ENCODE measurements at regions not wholly inside any gene's neighbourhood (a gene's known extent, or its start where the extent isn't known, plus 50 kb on each side); places are given as distances from the start of the nearest gene placed in this dataset.
"Not testable (repeated sequence)": the region's sequence is repeated elsewhere in the genome, so short reads cannot be mapped to it uniquely, and the experiment has no call there.

DNA sequence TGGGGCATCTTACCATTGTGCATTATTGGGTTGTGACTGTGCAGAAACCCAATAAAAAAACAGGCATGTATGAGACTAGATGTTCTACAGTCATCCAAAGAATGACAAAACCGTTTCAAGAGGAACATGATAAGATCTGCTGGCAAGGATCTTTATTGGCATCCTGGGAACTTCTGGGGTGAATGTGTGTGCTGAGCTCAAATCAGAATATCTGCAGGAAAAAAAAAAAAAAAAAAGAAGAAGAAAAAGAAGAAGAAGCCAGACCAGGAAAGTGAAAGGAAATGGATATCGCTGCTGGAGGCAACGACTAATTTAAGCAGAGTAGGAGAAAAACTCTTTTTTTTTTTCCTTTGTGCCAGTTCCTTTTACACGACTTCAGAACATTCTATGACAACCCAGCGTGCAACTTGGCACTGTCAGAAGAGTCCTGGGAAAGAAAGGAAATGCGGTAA, 484.2 kb upstream of the BOD1L1 start:
- no peak for DNase-seq (ENCODE audit: low spot score)

DNA sequence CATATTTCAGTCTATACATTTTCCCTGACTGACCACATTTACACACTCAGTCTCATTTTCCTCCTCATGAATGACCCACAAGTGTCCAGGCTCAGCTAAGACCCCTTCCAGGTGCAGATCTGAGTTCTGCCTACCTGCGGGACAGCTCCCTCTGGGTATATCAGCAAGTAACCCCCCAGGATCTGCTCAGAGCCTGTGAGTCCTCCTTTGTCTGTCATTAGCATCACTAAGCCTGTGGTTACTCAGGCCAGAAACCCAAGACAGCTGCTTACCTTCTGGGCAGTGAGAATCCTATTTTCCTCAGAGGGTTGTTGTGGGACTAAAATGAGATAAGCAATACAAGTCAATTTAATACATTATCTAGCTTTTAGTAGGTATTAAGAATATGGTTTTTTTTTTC, 487.6 kb upstream of the BOD1L1 start:
- DNase-seq (ENCODE audit: low spot score) = no peak

DNA sequence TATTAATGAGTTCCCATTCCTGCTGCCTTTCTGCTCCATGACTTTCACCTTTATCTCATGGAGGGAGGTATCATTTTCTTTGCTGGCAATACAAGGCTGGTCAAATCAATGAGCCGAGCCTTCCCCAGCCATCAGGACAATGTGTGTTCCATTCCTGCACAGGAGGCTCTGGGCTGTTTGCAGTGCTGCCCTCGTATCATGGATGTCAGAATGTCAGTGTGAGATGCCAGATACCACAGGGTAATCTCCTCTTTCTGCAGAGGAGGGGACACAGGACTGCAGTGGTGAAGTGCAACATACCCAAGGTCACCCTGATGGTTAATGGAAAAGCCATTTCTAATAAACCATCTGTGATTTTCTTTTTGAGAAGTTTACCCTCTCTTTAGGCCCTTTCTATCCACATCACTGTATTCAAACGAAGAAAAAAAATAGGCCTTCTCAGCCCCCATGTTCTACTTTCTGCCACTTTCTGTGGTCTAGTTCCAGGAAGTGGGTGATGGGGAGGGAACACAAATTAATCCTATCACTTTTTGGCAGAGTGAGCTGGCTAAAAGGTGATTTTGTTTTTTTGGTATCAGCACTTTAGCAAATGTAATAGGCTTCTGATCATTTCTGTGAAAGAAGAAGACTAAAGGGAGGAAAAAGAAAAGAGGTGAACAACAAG, 490.2 kb upstream of the BOD1L1 start:
- no peak for DNase-seq (ENCODE audit: low spot score)

DNA sequence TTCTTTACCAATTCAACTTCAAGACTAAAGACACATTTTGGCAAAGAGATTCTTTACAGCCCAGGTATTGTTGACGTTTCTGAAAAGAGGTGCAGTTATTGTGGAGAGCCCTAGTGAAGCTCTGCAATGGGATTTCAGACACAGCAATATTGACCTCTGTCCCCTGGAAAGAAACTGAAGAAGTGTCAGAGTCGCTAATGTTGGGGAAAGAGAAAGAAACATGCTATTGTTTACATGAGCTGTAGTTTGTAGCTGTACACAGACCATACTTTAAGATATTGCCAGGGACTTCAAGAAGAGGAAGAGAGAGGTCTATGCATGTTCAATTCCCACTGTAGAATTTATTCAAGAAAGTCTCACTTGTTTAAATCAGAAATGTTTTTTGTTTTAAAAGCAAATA, 497.3 kb upstream of the BOD1L1 start:
- no peak for DNase-seq (ENCODE audit: low spot score)

DNA sequence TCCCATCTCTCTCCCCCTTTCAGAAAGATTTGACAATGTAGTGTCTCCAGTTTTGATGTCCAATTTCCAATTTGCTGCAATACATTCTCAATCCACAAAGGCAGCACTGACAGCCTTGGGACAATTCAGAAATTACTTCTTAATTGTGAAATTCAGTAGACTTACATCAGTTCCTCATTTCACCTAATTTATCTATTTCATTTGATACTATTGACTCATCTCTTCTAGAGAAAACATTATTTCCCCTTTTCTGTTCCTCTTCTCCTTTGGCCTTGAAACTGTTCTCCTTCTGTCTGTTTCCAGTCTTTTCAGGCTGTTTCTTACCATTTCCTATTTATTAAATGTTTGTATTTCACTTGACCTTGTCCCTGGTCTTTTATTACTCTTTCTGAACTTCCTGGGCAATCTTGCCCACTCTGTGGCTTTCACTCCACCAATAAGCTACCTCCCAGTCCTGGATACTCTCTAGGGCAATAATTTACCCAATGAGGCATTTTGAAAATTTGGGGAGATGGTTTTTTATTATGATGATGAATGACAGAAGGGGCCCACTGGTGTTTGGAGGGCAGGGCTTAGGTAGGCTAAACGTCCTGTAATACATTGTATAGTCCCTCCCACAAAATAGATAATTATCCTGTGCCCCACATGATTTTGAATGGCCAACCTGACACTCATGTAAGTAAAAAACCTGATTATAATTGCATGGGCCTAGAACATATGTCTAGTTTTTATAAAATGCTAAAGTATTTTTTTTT, 498.0 kb upstream of the BOD1L1 start:
- DNase-seq (ENCODE audit: low spot score) = no peak

DNA sequence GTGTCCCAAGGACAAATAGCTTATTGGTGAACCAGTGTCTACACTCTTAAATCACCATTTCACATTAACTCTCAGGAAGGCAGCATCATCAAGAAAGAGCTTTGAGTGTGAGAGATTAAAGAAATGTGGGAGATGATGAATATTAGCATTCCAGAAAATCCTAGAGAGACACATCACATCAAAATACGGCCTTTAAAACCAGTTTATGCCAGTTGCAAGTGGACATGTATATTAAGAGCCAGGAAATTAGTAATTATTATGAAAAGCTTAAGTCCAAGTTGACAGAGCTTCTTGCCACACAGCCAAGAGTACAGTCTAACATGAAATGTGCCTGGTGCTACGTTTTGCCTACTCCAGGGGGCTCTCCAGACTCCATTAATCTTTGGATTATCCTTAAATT, 503.0 kb upstream of the BOD1L1 start:
- no peak for DNase-seq (ENCODE audit: low spot score)

DNA sequence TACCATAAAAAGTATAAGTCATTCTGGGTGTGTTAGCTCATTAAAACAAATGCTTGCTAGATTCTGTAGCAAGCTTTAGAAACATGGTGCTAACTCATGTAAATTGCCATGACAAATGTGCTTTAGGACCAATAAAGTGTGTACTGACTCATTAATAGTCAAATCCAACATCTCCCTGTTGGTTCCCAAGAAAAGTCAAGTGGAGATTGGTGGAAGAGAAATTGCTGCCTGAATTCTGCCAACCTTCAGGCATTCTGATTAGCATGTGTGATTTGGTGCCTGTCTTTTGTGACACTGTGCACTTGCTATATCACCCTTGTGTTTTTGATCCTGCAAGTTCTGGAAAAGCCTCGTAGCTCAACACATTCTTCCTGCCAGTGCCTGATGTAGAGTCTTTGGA, 503.8 kb upstream of the BOD1L1 start:
- no peak for DNase-seq (ENCODE audit: low spot score)

DNA sequence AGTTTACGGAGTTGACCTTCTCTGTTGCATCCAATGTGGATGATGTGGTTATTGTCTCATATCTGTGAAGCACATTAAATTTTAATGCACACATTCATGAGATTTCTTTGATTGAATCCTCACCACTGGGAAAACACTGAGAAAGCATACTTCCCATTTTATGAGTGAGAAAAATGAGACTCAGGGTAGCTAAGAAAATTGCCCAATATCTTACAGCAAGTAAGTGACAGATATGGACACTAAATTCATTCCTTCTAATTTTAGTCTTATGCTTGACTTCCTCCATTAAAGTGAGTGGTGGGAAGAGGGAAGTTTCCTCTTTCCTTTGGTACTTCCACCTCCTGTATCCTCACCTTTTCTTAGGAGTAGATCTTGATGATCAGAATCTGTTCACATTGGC, 504.8 kb upstream of the BOD1L1 start:
- no peak for DNase-seq (ENCODE audit: low spot score)

DNA sequence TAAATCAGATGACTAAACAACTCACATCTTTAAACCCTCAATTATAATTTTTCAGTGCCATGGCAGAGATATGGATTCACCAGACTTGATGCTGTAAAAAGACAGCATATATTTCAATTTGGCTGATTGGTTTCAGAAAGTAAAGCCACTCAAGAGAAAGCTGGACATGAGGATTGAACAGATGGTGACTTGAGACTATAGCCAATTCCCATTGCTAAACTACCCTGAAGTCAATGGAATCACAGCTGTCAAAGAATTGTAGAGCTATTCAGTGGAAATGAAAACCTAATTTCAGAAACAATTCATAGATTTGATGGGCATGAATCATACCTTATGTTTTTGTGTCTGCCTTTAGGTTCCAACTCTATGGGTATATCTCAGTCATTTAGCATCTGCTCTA, 510.6 kb upstream of the BOD1L1 start:
- no peak for DNase-seq (ENCODE audit: low spot score)

DNA sequence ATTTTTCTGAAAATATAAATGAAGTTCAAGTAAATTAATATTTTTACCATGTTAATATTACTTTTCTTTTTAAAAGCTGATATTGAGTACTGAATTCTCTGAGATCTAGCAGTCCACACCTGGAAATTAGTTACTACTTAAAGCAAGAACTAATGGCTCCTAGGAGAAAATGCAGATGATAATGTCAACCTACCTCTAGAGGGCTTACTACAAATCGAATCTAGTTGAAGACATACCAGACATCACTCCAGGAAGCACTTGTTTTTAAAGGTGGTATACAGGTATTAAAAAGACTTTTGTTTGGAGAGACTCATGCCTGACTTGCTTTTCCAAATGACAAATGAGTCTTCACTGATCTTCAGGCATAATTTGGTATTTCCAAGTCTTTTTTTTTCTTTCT, 516.4 kb upstream of the BOD1L1 start:
- no peak for DNase-seq (ENCODE audit: low spot score)

DNA sequence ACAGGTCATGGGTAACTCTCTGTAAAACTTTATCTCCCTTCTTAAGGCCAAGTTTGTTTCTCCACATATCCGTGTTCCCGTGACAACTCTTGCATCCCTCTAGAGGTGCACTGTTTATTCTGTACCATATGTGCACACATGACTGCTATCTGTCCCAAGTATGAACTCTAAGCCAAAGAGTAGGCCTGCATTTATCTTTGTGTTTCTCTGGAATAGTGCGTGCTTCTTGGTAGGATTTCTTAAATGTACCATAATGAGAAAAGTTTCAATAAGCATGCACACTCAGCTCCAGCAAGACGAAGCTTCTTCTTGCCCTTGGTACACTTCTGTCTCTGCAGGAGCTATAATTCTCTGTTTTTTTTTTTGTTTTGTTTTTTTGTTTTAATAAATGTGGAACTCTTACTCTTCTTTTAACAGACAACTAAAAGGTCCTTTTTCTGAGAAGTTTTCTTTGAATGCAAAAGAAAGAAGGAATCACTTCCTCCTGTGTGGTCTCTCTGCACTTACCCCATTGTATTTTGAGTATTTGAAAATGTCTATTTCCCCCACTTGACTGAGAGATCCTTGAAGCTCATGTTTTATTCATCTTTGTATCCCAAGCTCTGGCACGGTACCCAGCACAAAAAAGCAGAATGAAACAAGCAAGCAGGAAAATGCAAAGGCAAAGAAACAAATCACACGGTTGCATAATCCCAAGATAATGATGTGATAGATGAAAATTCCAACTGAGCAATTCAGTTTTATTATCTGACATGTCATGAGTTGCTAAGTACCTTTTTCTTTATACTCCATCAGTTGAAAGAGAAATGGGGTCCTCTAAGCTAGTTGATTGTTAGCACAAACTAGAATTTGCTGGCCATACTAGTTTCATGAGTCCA, 521.9 kb upstream of the BOD1L1 start:
- no peak for DNase-seq (ENCODE audit: low spot score)

DNA sequence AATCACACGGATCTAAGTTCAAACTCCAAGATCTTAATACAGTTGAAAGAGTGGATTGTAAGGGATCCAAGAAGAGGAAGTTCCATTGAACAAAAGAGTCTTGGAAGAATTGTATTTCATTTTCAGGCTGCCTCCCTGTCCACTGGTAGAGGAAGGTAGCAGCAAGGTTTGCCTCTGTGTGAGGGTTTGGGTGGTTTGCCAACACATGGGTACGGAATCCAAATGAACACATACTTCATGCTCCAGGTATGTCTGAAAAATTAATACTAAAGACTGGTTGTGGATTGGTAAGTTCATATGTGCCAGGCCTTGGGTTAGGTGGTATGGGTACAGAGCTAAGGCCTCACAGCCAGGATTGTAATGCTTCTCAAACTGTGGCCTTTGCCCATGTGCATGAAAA, 523.6 kb upstream of the BOD1L1 start:
- no peak for DNase-seq (ENCODE audit: low spot score)

DNA sequence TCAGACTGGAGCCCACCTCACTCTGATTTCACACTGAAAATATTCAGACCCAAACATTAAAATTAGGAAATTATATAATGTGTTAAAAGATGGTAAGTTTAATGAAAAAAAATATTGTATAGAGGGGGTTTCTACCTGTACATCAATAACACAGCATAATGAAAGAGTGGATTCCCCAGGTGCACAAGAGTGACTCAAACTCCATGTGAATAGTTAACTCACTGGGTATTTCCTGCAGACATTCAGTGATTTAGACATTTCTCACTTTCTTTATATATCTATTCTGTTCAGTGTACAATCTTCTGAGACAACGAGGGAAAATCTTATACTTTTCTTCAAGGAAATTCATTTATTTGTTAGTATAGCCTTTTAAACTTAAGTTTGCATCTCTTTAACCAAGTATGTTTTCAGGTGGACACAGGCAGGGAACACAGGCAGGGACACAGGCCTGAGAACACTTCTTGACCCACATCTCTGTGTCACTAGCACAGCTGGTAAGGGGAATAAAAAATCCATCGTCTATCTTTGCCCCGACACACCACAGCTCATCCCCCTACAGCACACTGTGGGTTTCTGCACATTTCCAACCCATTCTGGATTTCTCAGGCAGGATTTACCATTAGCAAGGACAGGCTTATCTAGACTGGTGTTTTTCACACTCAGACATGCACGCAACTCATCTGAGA, 525.5 kb upstream of the BOD1L1 start:
- no peak for DNase-seq (ENCODE audit: low spot score)

DNA sequence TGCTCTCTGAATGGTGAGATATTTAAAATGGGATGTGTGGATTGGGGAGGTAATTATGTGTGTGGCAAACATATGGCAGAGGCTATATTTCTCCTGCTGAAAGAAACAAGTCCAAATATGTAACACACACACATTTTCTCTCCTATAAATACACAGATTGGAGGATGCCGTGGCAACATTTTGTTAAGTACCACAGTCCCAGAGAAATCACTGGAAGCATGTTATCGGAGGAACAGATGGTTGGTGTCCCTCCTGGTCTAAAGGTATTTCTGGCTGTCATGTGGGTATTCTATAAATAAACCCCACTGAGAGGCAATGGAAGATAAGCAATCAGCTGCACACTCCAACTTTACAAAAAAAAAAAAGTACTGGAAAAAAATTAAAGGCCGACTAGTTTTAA, 528.3 kb upstream of the BOD1L1 start:
- no peak for DNase-seq (ENCODE audit: low spot score)

DNA sequence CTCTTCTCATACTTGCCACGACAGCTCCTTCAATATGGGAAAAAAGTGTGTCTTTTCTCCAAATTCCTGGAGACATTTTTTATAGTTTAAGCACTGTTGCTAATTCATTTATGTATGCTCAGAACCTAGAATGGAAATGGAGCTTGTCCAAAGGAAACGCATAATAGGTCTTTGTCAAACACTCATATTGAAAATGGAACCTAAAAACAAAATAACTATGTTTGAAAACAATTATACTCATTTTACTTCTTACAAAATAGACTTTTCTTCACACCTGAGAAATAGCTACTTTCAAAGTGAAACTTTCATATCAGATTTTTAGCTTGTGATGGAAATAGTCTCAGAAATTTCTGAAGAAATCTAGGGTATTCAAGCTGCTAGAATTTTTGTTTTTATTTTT, 529.7 kb upstream of the BOD1L1 start:
- no peak for DNase-seq (ENCODE audit: low spot score)

DNA sequence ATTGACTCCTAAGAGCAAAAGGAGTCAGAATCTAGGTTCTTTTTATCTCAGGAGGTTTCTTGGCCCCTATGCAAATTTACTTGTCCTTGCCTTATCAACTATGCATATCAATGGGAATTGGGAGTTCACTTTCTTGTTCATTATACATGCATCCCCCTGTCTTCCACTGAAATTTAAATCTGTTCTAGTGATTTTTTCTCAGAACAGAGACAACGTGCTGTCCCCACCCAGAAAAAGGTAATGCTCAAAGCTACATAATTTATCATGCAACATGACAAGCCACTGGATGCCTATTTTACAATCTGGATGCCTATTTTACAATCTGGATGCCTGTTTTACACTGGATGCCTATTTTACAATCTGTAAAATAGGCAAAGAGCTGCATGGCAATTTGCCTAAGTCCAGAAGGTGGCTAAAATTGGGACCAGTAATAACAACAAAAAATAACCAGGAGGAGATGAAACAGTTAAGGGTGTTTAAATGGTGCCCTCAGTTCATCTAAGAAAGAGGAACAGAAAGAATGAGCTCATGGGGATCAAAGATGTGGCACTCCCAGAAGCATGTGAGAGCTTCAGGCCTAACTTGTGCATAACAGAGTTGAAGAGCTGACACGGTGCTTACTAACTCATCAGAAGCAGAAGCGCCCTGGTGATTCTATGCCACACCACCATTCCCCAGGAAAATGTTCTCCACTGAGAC, 537.8 kb upstream of the BOD1L1 start:
- no peak for DNase-seq (ENCODE audit: low spot score)

DNA sequence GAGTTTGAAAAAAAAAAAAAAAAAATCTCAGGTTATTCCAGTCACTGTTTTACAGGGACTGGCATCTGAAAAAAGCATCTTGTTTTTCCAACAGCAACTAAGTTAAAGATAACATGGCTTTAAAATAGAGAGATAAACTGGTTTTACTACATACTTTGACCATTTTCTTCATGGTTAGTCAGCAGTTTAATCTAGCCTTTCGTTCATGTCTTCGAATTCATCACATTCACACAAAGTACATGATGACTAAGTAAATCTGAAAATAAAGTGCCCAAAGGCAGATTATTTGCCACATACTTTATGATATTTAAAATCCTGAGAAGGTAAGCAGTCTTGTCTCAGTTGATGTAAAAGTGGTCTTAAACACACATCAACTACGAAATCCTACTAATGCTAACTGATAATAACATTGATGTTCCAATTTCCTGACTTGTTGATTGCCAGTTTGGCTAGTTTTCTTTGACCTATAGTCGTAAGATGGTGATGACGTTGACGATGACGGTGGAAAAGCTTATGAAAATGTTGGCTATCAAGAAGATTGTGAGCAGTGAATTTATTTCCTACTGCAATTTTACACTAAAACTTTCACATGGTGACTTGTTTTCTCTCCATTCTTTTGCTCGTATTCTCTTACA, 540.5 kb upstream of the BOD1L1 start:
- no peak for DNase-seq (ENCODE audit: low spot score)

DNA sequence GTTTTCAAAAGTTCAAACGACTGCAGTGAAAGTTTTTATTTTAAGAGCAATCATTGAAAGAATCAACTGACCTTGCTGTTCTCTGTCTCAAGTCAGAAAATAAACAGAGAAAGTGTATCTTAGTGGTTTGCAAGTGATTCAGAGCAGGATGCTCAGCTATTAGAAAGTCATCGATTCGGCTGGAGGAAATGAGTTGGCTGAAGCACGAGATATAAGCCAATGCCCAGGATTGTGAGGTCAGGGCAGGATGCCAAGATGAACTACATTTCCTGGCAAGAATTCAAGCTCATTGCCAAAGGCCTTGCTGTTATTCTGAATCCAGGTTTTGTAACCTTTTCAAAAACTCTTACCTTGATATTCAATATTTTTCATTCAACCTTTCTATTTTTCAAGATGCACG, 541.4 kb upstream of the BOD1L1 start:
- DNase-seq (ENCODE audit: low spot score) = no peak

DNA sequence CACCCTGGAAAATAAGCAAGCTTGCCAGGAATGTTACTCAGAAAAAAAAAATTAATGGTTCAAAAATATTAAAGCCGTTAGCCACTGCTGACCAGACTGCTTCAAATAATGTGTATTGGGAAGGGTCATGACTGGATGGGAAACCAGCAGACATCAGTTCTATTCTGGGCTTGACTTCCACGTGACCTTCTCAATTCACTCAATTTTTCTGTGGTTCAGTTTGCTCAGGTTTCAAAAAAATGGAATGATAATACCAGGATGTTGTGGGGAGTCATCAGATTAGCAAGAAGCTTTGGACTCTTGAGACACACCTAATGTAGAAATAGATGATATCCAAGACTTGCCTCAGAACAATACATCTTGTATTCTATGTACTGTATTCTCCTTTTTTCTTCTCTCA, 541.9 kb upstream of the BOD1L1 start:
- no peak for DNase-seq (ENCODE audit: low spot score)

DNA sequence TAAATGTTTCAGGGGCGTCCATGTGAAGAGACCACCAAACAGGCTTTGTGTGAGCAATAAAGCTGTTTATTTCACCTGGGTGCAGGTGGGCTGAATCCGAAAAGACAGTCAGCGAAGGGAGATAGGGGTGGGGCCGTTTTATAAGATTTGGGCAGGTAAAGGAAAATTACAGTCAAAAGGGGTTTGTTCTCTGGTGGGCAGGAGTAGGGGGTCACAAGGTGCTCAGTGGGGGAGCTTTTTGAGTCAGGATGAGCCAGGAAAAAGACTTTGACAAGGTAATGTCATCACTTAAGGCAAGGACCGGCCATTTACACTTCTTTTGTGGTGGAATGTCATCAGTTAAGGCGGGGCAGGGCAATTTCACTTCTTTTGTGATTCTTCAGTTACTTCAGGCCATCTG, 542.4 kb upstream of the BOD1L1 start:
- DNase-seq (ENCODE audit: low spot score) = not testable (repeated sequence)

DNA sequence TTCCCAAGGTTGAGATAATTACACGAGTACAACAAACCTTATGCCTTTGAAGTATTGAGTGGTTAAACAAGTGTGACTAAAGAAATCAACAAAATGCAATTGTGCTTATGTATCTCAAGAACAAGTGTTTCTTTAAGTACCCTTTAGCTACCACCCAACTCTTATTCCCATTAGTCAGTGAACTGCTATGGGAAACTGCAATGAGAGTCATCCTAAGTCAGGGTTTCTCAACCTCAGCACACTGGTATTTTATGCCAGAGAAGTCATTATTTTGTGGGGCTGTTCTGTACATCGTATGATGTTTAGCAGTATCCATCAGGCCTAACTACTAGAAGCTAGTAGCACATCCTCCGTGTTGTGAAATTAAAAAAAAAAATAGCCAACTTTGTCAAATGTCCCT, 549.1 kb upstream of the BOD1L1 start:
- no peak for DNase-seq (ENCODE audit: low spot score)

Data from ecto neural progenitor cell (in vitro differentiated cells).